ENCODE measurements at regions not wholly inside any gene's neighbourhood (a gene's known extent, or its start where the extent isn't known, plus 50 kb on each side); places are given as distances from the start of the nearest gene placed in this dataset.

DNA sequence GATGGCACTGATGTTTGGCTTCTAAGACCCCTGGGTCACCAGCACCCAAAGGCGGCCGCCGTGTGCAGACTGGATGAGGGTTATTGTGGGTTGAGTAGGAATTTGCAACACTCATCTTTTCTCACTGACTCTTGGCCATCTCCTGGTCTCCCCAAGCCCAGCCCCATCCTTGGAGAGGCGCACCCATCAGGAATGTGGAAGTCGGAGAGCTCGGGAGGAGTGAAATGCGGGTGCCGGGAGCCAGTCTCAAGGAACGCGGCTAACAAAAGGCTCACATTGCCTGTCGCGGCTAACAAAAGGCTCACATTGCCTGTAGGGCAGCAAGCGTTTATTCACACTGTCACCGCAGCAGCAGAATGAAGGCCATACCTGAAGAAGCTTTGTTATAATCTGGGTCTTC, 248.6 kb downstream of the FOXL1 start:
- ChIA-PET CTCF (no interaction called here), POLR2A (ENCODE audit: low non-redundant PET) (no interaction called here)
- no peaks in the 10 kb centered on the region for H3K9me3 ChIP-seq (ENCODE audit: low read depth, low read length, poor library complexity, severe bottlenecking)
- no peaks in the 10 kb centered on the region for H3K36me3 ChIP-seq (ENCODE audit: insufficient read depth, low read length, poor library complexity, severe bottlenecking)
- H3K4me3 ChIP-seq (ENCODE audit: low read depth, low read length, poor library complexity, severe bottlenecking): no peak overlapping the region
- no peak for TF ChIP-seq EZH2 (IDR thresholded peaks at IDR 0.05; ENCODE audit: borderline replicate concordance, low read depth, low read length, poor library complexity, severe bottlenecking)
- TF ChIP-seq, protein P1, sequence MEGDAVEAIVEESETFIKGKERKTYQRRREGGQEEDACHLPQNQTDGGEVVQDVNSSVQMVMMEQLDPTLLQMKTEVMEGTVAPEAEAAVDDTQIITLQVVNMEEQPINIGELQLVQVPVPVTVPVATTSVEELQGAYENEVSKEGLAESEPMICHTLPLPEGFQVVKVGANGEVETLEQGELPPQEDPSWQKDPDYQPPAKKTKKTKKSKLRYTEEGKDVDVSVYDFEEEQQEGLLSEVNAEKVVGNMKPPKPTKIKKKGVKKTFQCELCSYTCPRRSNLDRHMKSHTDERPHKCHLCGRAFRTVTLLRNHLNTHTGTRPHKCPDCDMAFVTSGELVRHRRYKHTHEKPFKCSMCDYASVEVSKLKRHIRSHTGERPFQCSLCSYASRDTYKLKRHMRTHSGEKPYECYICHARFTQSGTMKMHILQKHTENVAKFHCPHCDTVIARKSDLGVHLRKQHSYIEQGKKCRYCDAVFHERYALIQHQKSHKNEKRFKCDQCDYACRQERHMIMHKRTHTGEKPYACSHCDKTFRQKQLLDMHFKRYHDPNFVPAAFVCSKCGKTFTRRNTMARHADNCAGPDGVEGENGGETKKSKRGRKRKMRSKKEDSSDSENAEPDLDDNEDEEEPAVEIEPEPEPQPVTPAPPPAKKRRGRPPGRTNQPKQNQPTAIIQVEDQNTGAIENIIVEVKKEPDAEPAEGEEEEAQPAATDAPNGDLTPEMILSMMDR (conservative IDR thresholded peaks at IDR 0.05; ENCODE audit: low read depth, low read length): no peak
- H3K4me1 ChIP-seq (ENCODE audit: insufficient read depth, low read length, poor library complexity, severe bottlenecking): no peaks in the 10 kb centered on the region
- intact Hi-C loops (cut with micrococcal nuclease; ENCODE audit: unreplicated experiment): no loop called here
- no peak overlapping the region for H3K27ac ChIP-seq (ENCODE audit: low read depth, low read length, poor library complexity, severe bottlenecking)
- DNase-seq (ENCODE audit: low spot score): no peak
- peaks cover 69% of the 10 kb centered on the region for H3K27me3 ChIP-seq (replicated peaks; ENCODE audit: insufficient read depth, low read depth, low read length, poor library complexity)
- BruUV-seq (replicated peaks): no TSS peak

DNA sequence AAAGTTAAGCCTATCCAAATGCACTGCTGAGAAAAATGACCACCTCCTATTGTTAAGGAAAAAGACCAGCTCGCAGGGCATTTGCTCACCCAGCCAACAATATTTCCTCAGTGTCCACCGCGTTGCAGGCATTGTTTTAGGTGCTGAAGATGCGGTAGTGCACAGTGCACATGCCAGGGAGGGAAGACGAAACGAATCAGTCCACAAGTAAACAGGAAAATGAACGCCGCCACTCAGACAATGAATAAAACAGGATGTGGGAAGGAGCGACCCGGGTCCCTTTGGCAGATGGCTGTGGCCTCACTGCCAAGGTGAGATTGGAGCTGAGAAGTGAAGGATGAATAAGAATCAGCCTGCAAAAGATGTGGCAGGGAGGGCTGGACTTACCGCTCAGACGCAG, 249.2 kb downstream of the FOXL1 start:
- peaks cover 72% of the 10 kb centered on the region for H3K27me3 ChIP-seq (replicated peaks; ENCODE audit: insufficient read depth, low read depth, low read length, poor library complexity)
- intact Hi-C loops (cut with micrococcal nuclease; ENCODE audit: unreplicated experiment): no loop called here
- no peak overlapping the region for H3K4me3 ChIP-seq (ENCODE audit: low read depth, low read length, poor library complexity, severe bottlenecking)
- no TSS peak for BruUV-seq (replicated peaks)
- no peaks in the 10 kb centered on the region for H3K9me3 ChIP-seq (ENCODE audit: low read depth, low read length, poor library complexity, severe bottlenecking)
- DNase-seq (ENCODE audit: low spot score): no peak
- ChIA-PET CTCF (no interaction called here), POLR2A (ENCODE audit: low non-redundant PET) (no interaction called here)
- no peaks in the 10 kb centered on the region for H3K36me3 ChIP-seq (ENCODE audit: insufficient read depth, low read length, poor library complexity, severe bottlenecking)
- H3K27ac ChIP-seq (ENCODE audit: low read depth, low read length, poor library complexity, severe bottlenecking): no peak overlapping the region
- no peaks in the 10 kb centered on the region for H3K4me1 ChIP-seq (ENCODE audit: insufficient read depth, low read length, poor library complexity, severe bottlenecking)
- TF ChIP-seq, protein P1 (conservative IDR thresholded peaks at IDR 0.05; ENCODE audit: low read depth, low read length): no peak
- no peak for TF ChIP-seq EZH2 (IDR thresholded peaks at IDR 0.05; ENCODE audit: borderline replicate concordance, low read depth, low read length, poor library complexity, severe bottlenecking)

DNA sequence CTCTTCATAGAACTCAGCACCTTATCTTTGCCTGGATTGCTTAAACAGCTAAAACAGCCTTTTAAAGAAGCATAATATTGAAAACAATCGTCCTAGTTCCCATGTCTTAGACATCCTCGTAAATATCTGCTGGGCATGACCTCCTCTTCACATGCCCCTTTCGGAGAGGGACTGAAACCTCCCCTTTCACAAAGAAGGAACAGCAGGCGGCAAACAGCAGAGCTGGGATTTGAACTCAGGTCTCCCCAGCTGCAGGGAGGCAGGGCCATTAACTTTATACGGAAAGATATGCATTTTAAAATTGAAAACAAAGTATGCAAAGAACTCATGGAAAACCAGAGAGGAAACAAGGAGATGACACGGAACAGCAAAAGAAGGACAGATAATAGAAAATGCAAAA, 249.9 kb downstream of the FOXL1 start:
- ChIA-PET POLR2A (ENCODE audit: low non-redundant PET) (no interaction called here), CTCF (no interaction called here)
- no peak for TF ChIP-seq EZH2 (IDR thresholded peaks at IDR 0.05; ENCODE audit: borderline replicate concordance, low read depth, low read length, poor library complexity, severe bottlenecking)
- TF ChIP-seq, protein P1 (conservative IDR thresholded peaks at IDR 0.05; ENCODE audit: low read depth, low read length): no peak
- Histone ChIP-seq H3K27me3 (replicated peaks; ENCODE audit: insufficient read depth, low read depth, low read length, poor library complexity) (peaks cover 72% of the 10 kb centered on the region), H3K9me3 (ENCODE audit: low read depth, low read length, poor library complexity, severe bottlenecking) (no peaks in the 10 kb centered on the region), H3K36me3 (ENCODE audit: insufficient read depth, low read length, poor library complexity, severe bottlenecking) (no peaks in the 10 kb centered on the region), H3K4me1 (ENCODE audit: insufficient read depth, low read length, poor library complexity, severe bottlenecking) (no peaks in the 10 kb centered on the region), H3K4me3 (ENCODE audit: low read depth, low read length, poor library complexity, severe bottlenecking) (no peak overlapping the region), H3K27ac (ENCODE audit: low read depth, low read length, poor library complexity, severe bottlenecking) (no peak overlapping the region)
- BruUV-seq (replicated peaks): no TSS peak
- no peak for DNase-seq (ENCODE audit: low spot score)
- intact Hi-C loops (cut with micrococcal nuclease; ENCODE audit: unreplicated experiment): no loop called here
